H1 (cell line): ENCODE measurements at regions not wholly inside any gene's neighbourhood (a gene's known extent, or its start where the extent isn't known, plus 50 kb on each side); places are given as distances from the start of the nearest gene placed in this dataset.

Experiments
- CTCF ChIA-PET: fragments of 300-600 bp; sonication (Branson Sonifier 250); formaldehyde crosslinking; loops from one replicate; lab custom pipeline; 2021; ENCODE audit not compliant: partially characterized antibody; lab: Charles Lee
- POLR2A ChIA-PET: fragments of 300-600 bp; sonication (Branson Sonifier 250); formaldehyde crosslinking; loops from one replicate; lab custom pipeline; 2021; ENCODE audit warnings: inconsistent platforms; ENCODE audit not compliant: partially characterized antibody; lab: Charles Lee
- DNase-seq, 2 experiments: peaks; one replicate each; pipeline versions ENCODE4 v3.0.0 to v3.0.0-alpha.2; 2010 to 2022; ENCODE audit warnings: low spot score in 2 of 2, low read depth in 1 of 2, mixed read lengths in 1 of 2
- FAIRE-seq: peaks from 2 replicates; lab custom pipeline; 2011; peaks lifted over from hg19 to GRCh38; lab: Jason Lieb, UNC
- H2AFZ ChIP-seq: 2 replicates; pipeline ENCODE4 v1.8.1; 2012; ENCODE audit warnings: low read length, inconsistent platforms
- H2AK5ac ChIP-seq: 2 replicates; pipeline ENCODE4 v1.6.1; 2013; ENCODE audit warnings: low read depth, low read length
- H2BK120ac ChIP-seq: replicated peaks from 2 replicates; pipeline ENCODE3; 2013; ENCODE audit warnings: low read depth, low read length, inconsistent platforms
- H2BK12ac ChIP-seq: 2 replicates; pipeline ENCODE4 v1.6.1; 2013; ENCODE audit warnings: low read depth, low read length
- H2BK15ac ChIP-seq: 2 replicates; pipeline ENCODE4 v1.6.1; 2013; ENCODE audit warnings: low read length
- H2BK20ac ChIP-seq: 2 replicates; pipeline ENCODE4 v1.6.1; 2013; ENCODE audit warnings: low read length
- H2BK5ac ChIP-seq: 2 replicates; pipeline ENCODE4 v1.6.1; 2013; ENCODE audit warnings: low read depth, low read length
- H3K14ac ChIP-seq: 2 replicates; pipeline ENCODE4 v1.6.1; 2013; ENCODE audit warnings: inconsistent platforms; ENCODE audit not compliant: insufficient read length
- H3K18ac ChIP-seq: 2 replicates; pipeline ENCODE4 v1.6.1; 2013; ENCODE audit warnings: low read length; ENCODE audit errors: extremely low read depth
- H3K23ac ChIP-seq: 2 replicates; pipeline ENCODE4 v1.6.1; 2013; ENCODE audit warnings: inconsistent platforms; ENCODE audit not compliant: insufficient read length
- H3K23me2 ChIP-seq: 2 replicates; pipeline ENCODE4 v1.6.1; 2013; ENCODE audit warnings: low read depth, low read length
- H3K27ac ChIP-seq: 2 replicates; pipeline ENCODE4 v1.6.1; 2011; ENCODE audit warnings: low read depth, low read length, inconsistent platforms
- H3K27me3 ChIP-seq, 4 experiments: replicated peaks in 1 of 4; 1 replicate in 1 of 4; 2 replicates in 3 of 4; pipeline versions ENCODE4 v1.6.1 to v1.8.1; 2011 to 2013; ENCODE audit warnings: low read length in 3 of 4, mild to moderate bottlenecking in 3 of 4, inconsistent platforms in 2 of 4, mixed read lengths in 2 of 4, moderate library complexity in 1 of 4; ENCODE audit not compliant: control insufficient read depth in 3 of 4, insufficient read depth in 3 of 4; ENCODE audit errors: extremely low read depth in 1 of 4
- H3K36me3 ChIP-seq, 4 experiments: 2 replicates each; pipeline versions ENCODE4 v1.6.1 to v1.8.1; 2011 to 2013; ENCODE audit warnings: mild to moderate bottlenecking in 4 of 4, low read length in 3 of 4, moderate library complexity in 2 of 4, control low read depth in 1 of 4, inconsistent platforms in 1 of 4; ENCODE audit not compliant: insufficient read depth in 4 of 4, control insufficient read depth in 2 of 4
- H3K4ac ChIP-seq: replicated peaks from 2 replicates; pipeline ENCODE3; 2013; ENCODE audit warnings: low read length, low read depth, mixed read lengths, inconsistent platforms; ENCODE audit not compliant: insufficient read length
- H3K4me1 ChIP-seq, 4 experiments: replicated peaks in 1 of 4; 1 replicate in 1 of 4; 2 replicates in 3 of 4; pipeline versions ENCODE4 v1.6.1 to v1.8.1; 2011 to 2013; ENCODE audit warnings: low read length in 3 of 4, inconsistent platforms in 2 of 4, mixed read lengths in 1 of 4; ENCODE audit not compliant: insufficient read depth in 4 of 4, control insufficient read depth in 3 of 4
- H3K4me2 ChIP-seq, 2 experiments: 2 replicates each; pipeline versions ENCODE4 v1.6.1 to v1.8.1; 2011 to 2013; ENCODE audit warnings: low read depth in 2 of 2, low read length in 2 of 2, control low read depth in 1 of 2, inconsistent platforms in 1 of 2, mild to moderate bottlenecking in 1 of 2; ENCODE audit not compliant: insufficient read depth in 1 of 2
- H3K4me3 ChIP-seq, 4 experiments: fragments of 200-600, 300-600 bp in 1 of 4; sonication (generic), shearing (Covaris generic), sonication (Bioruptor Twin) in 1 of 4; 2 replicates each; pipeline versions ENCODE4 v1.5.1 to v1.8.1; 2011 to 2016; ENCODE audit warnings: low read length in 4 of 4, low read depth in 3 of 4, control low read depth in 2 of 4, inconsistent platforms in 2 of 4, mild to moderate bottlenecking in 2 of 4, mixed read lengths in 1 of 4, moderate library complexity in 1 of 4; ENCODE audit not compliant: insufficient read depth in 2 of 4; ENCODE audit errors: extremely low read depth in 1 of 4
- H3K56ac ChIP-seq: replicated peaks from 2 replicates; pipeline ENCODE3; 2013; ENCODE audit warnings: low read depth, mild to moderate bottlenecking, mixed read lengths, low read length, inconsistent platforms; ENCODE audit not compliant: insufficient read length
- H3K79me1 ChIP-seq: 2 replicates; pipeline ENCODE4 v1.6.1; 2013; ENCODE audit warnings: low read depth, low read length, control low read depth
- H3K79me2 ChIP-seq, 2 experiments: 2 replicates each; pipeline versions ENCODE4 v1.6.1 to v1.8.1; 2012 to 2013; ENCODE audit warnings: low read length in 2 of 2, mild to moderate bottlenecking in 2 of 2, inconsistent platforms in 1 of 2; ENCODE audit not compliant: insufficient read depth in 2 of 2, control insufficient read depth in 1 of 2
- H3K9ac ChIP-seq, 4 experiments: replicated peaks in 1 of 4; 1 replicate in 1 of 4; 2 replicates in 3 of 4; pipeline versions ENCODE4 v1.6.1 to v1.8.1; 2011 to 2013; ENCODE audit warnings: low read depth in 3 of 4, low read length in 3 of 4, control low read depth in 2 of 4, mild to moderate bottlenecking in 2 of 4, moderate library complexity in 2 of 4, inconsistent platforms in 1 of 4; ENCODE audit errors: extremely low read depth in 1 of 4
- H3K9me3 ChIP-seq, 2 experiments: 2 replicates each; pipeline versions ENCODE4 v1.6.1 to v1.8.1; 2012 to 2013; ENCODE audit warnings: mild to moderate bottlenecking in 2 of 2, moderate library complexity in 2 of 2, control low read depth in 1 of 2, inconsistent platforms in 1 of 2, low read depth in 1 of 2, low read length in 1 of 2, mixed read lengths in 1 of 2; ENCODE audit not compliant: insufficient read depth in 2 of 2
- H4K20me1 ChIP-seq, 2 experiments: replicated peaks in 1 of 2; 2 replicates each; pipeline versions ENCODE3 to v1.8.1; 2011 to 2013; ENCODE audit warnings: inconsistent platforms in 2 of 2, low read length in 2 of 2, mild to moderate bottlenecking in 1 of 2; ENCODE audit not compliant: insufficient read depth in 2 of 2, control insufficient read depth in 1 of 2
- H4K5ac ChIP-seq: 2 replicates; pipeline ENCODE4 v1.6.1; 2013; ENCODE audit warnings: low read length, low read depth, mixed read lengths, inconsistent platforms; ENCODE audit not compliant: insufficient read length
- H4K8ac ChIP-seq: 2 replicates; pipeline ENCODE4 v1.8.0; 2013; ENCODE audit warnings: mild to moderate bottlenecking, moderate library complexity, low read length, inconsistent platforms; ENCODE audit not compliant: insufficient read depth; ENCODE audit errors: extremely low read depth
- H4K91ac ChIP-seq: replicated peaks from 2 replicates; pipeline ENCODE3; 2013; ENCODE audit warnings: low read length, mixed read lengths, inconsistent platforms; ENCODE audit not compliant: insufficient read length
- MAFK ChIP-seq: IDR thresholded peaks from 2 replicates; pipeline ENCODE4 v1.6.1; 2012; ENCODE audit warnings: low read depth, mild to moderate bottlenecking, improper control_type of control experiment, low read length
- WGBS, 2 experiments: shearing (Covaris generic) in 1 of 2; methylation state at CpG; one replicate each; pipeline versions ENCODE4 v1.1.6 to v1.1.7; 2013 to 2015; ENCODE audit warnings: low lambda C conversion rate in 2 of 2, mixed read lengths in 2 of 2, inconsistent platforms in 1 of 2, low coverage in 1 of 2, missing lambda C conversion rate in 1 of 2; ENCODE audit not compliant: insufficient replicate concordance in 2 of 2, insufficient coverage in 1 of 2, insufficient read length in 1 of 2; ENCODE audit errors: extremely low coverage in 1 of 2, missing lambda C conversion rate in 1 of 2; 5-methylcytosine and 5-hydroxymethylcytosine counted together
- TF ChIP-seq, protein P1 (sequence below): IDR thresholded peaks from 2 replicates; pipeline ENCODE4 v1.6.1; 2012; ENCODE audit warnings: inconsistent platforms

DNA sequence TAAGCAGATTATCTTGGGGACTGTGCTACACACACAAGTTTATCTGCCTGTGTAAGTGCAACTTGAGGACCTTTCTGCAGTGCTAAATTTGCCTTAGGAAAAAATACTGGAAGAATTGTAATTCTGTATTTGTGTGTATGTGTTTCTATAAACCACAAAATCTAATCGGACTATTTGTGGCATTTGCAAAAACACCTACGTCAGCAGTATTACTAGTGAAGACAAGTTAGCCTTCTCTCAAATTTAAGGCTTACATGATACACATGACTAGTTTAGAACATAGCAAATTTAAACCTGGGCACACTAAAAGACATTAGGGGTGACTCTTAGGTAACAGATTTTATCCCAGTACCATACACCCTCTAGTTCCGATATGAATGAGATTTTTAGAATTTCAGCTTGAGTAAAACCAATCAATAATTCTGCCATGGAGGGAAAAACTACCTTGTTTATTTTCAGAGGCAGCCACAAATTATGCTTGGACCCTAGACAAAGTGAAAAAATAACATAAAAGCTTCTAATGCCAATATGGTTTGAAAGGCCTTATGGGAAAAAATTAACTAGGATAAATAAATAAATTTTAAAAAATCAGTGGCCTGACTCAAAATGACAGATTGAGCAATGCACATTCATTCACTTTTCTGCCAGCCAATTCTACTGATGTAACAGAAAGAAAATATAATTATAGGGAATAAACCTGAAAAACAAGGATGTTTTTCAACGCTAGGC is 176.4 kb downstream of the SNCA start:
- CTCF ChIA-PET, result interaction anchor here (1.3 kb wide), 1 partner anchor 40 kb away, joined by 3 read pairs; no protein-coding TSS in a partner anchor

More for the DNA sequence above, 176.4 kb downstream of the SNCA start:
- no peak overlapping the region for H4K8ac ChIP-seq
- TF ChIP-seq, protein P1, sequence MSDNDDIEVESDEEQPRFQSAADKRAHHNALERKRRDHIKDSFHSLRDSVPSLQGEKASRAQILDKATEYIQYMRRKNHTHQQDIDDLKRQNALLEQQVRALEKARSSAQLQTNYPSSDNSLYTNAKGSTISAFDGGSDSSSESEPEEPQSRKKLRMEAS, result no peak
- peak; percentile 69; the same call in 1 of the 2 replicates for TF ChIP-seq MAFK
- no peak overlapping the region for H2AFZ ChIP-seq
- no peaks in the 10 kb centered on the region for H3K79me1 ChIP-seq
- H2BK12ac ChIP-seq, result no peak overlapping the region
- H4K20me1 ChIP-seq, result no peaks in the 10 kb centered on the region
- H3K14ac ChIP-seq, result no peak overlapping the region
- no peaks in the 10 kb centered on the region for H3K9me3 ChIP-seq
- H3K18ac ChIP-seq, result no peak overlapping the region
- H2BK20ac ChIP-seq, result no peak overlapping the region
- WGBS, 2 experiments, result 97% methylated on average over 4 of the region's 4 CpGs; no CpG with 5 or more reads in 1 of the 2 experiments
- no peak overlapping the region for H3K9ac ChIP-seq
- no peak overlapping the region for H3K4me3 ChIP-seq
- no peak overlapping the region for H3K23ac ChIP-seq
- DNase-seq, result no peak
- POLR2A ChIA-PET, result interaction anchor here (1.1 kb wide), 1 partner anchor 21 kb away, joined by 4 read pairs; no protein-coding TSS in a partner anchor
- H2BK120ac ChIP-seq, result no peak overlapping the region
- H3K23me2 ChIP-seq, result no peaks in the 10 kb centered on the region
- H3K4me2 ChIP-seq, result no peak overlapping the region
- H2BK5ac ChIP-seq, result no peak overlapping the region
- no peak overlapping the region for H2AK5ac ChIP-seq
- no peaks in the 10 kb centered on the region; a peak in 2 of 7 replicates for H3K4me1 ChIP-seq
- no peak overlapping the region for H4K91ac ChIP-seq
- no peaks in the 10 kb centered on the region for H3K36me3 ChIP-seq
- no peak overlapping the region for H3K56ac ChIP-seq
- no peak overlapping the region for H3K4ac ChIP-seq
- H3K79me2 ChIP-seq, result no peaks in the 10 kb centered on the region
- no peak overlapping the region for H2BK15ac ChIP-seq
- no peak for FAIRE-seq
- H3K27me3 ChIP-seq, result peaks cover 0 to 1% (median 0%) of the 10 kb centered on the region in 4 experiments; a peak in 1 of 7 replicates
- H3K27ac ChIP-seq, result no peak overlapping the region
- H4K5ac ChIP-seq, result no peak overlapping the region
